ENCODE measurements at regions not wholly inside any gene's neighbourhood (a gene's known extent, or its start where the extent isn't known, plus 50 kb on each side); places are given as distances from the start of the nearest gene placed in this dataset.

GRCh38 chr3:124246376-124246775 lies 254.5 kb upstream of the ROPN1 start:
- no peak for DNase-seq (ENCODE audit: low read depth)

GRCh38 chr3:124246949-124247348 lies 255.0 kb upstream of the ROPN1 start:
- peak; percentile 15 for DNase-seq (ENCODE audit: low read depth)

GRCh38 chr3:124248471-124249028 lies 256.6 kb upstream of the ROPN1 start:
- DNase-seq (ENCODE audit: low read depth) = peak; percentile 80

DNA sequence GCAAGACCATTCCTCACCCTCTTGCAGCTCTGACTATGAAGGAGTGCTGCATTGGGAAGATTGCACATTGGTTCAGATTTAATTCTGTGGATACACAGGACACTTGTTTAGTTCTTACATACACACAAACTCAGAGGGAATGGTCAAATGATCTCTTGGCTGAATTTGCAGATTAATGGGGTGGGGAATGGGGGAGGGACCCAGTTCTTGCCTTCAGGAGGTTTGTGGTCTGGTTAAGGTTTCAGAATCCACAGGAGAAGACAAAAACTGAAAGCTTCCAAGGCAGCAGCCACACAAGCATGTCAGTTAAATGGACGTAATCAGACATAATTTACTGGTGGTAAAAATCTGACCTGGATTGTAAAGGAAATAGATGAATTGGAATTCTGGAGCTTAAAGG lies 257.1 kb upstream of the ROPN1 start:
- no peak for DNase-seq (ENCODE audit: low read depth)

GRCh38 chr3:124250053-124250452 lies 258.1 kb upstream of the ROPN1 start:
- no peak for DNase-seq (ENCODE audit: low read depth)

GRCh38 chr3:124256156-124256555 lies 264.2 kb upstream of the ROPN1 start:
- no peak for DNase-seq (ENCODE audit: low read depth)

- DNase-seq (ENCODE audit: low read depth) = no peak
Observed at GRCh38 chr3:124256599-124256998, 264.7 kb upstream of the ROPN1 start.

DNA sequence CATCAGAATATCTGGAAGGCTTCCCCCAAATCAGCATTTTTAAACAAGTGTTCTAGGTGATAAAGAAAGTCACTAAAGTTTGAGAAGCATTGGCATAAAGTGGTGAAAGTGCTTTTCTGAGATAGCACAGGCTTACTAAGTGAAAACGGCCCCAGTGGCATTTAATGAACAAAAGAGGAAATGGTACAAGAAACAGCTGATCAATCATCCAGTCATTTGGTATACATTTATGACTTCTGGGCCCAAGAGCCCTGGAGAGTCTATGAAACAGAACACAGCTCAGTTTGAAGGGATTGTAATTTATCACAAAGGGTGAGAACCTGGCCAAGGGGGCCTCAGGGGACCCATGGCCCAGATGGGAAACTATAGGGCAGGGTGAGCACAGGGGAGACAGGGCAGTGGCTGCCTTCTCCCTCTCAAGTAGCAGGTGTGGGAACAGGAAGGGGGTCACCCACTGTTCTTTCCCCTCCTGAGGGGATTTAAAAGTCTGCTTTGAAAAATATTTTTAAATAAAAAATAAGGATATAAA lies 265.5 kb upstream of the ROPN1 start:
- no peak for DNase-seq (ENCODE audit: low read depth)

GRCh38 chr3:124258057-124258500 lies 266.2 kb upstream of the ROPN1 start:
- DNase-seq (ENCODE audit: low read depth) = peak; percentile 61

DNA sequence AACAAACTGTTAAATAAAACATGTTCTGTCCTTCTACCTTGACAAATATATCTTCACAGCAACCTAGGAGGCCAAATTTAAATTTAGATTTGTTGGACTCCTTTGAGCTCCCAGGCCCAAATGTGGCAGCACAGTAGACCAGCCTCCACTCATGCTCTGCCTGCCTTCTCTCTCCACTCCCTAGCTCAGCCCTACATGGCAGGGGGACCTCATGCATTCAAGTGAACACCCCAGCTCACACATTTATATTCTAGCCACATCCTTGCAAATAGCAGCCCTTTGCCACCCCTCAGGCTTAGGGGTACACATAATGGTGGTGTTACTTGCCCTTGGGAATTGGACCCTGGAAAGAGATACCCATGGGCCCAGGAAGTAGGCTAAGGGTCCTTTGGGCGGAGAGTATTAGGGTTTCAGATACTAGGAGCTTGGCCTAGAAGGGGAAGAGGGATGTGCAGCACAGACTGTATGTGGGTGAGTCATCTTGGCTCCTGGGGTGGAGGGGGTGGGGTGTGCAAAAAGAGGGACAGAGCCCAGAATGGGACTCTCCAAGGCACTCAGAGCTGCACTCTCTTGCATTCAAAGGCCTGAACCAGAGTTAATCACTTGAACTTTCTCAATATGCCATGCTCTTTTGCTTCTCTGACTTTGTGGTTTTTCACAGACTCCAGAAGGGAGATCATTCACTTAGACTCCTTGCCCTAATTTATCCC lies 268.4 kb upstream of the ROPN1 start:
- DNase-seq (ENCODE audit: low read depth) = peak; percentile 82

DNA sequence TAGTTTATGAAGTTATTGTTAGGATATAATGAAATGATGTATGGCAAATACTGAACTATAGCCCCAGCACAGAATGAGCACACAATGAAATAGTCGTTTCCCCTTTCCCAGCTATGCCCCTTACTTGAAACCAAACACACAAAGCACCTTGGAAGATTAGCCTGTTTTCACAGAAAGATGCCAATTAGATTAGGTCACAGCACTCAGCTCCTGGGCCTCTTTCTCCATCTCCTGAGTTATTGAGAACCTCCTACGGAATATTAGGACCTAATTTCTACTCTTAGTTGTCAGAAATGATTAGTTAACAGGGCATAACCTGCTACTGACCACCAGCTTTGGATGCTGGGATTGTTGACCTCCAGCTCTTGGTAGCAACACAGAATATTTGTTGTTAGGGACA lies 269.4 kb upstream of the ROPN1 start:
- peak; percentile 51 for DNase-seq (ENCODE audit: low read depth)

GRCh38 chr3:124263168-124263567 lies 271.2 kb upstream of the ROPN1 start:
- peak; percentile 96 for DNase-seq (ENCODE audit: low read depth)

GRCh38 chr3:124264346-124264745 lies 272.4 kb upstream of the ROPN1 start:
- DNase-seq (ENCODE audit: low read depth) = no peak

- DNase-seq (ENCODE audit: low read depth) = no peak
Observed at GRCh38 chr3:124266487-124266886, 274.6 kb upstream of the ROPN1 start.

DNA sequence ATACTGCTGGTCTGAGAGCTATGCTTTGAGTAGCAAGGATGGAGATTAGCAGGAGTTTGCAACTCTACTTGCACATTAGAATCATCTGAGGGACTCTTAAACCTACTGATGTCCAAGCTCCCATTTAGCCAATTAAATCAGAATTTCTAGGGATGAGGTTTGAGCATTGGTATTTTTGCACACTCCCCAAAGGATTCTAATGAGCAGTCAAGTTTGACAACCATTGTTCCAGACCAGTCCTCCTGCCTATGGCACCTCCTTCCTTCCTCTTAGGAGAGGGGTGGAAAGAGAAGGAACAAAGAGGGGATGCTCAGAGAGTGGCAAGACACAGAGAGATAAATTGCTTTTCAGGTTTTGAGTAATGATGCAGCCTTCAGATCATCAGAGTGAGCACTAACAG lies 275.5 kb upstream of the ROPN1 start:
- no peak for DNase-seq (ENCODE audit: low read depth)

DNA sequence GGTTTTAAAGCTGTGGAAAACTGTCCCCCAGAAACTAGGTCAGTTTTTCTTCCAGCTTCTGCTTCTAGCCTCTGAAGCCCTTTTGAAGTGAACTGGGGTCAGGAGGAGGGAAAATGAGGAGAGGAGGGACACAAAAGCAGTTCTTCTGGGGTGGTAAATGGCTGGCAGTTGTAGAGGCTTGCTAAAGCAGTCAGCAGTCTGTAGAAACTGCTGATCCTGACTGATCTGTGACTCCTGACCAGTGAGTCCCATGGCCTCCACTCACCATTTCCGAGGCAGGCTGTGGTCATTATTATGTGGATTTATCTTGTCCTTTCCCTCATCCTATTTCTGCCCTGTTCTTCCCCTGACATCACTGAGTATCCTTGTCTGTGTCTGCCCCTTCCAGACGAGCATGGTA lies 276.4 kb upstream of the ROPN1 start:
- DNase-seq (ENCODE audit: low read depth) = no peak

DNA sequence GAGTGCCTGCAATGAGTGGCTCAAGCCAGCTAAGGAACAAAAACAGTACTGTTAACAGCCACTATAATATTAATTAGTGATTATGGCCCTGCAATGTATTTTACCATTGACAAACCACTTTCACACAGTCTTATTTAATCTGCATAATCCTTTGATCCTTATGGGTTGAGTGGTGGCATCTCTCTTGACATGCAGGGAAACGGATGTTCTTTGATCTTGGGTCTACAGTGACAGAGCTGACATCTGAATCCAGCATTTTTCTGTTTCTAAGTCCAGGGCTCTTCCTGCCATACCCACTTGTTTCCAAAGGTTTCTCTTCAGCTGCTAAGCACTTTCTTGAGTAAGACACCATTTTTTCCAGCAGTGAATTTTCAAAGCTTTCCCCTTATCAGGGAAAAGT lies 277.7 kb upstream of the ROPN1 start:
- DNase-seq (ENCODE audit: low read depth) = no peak

DNA sequence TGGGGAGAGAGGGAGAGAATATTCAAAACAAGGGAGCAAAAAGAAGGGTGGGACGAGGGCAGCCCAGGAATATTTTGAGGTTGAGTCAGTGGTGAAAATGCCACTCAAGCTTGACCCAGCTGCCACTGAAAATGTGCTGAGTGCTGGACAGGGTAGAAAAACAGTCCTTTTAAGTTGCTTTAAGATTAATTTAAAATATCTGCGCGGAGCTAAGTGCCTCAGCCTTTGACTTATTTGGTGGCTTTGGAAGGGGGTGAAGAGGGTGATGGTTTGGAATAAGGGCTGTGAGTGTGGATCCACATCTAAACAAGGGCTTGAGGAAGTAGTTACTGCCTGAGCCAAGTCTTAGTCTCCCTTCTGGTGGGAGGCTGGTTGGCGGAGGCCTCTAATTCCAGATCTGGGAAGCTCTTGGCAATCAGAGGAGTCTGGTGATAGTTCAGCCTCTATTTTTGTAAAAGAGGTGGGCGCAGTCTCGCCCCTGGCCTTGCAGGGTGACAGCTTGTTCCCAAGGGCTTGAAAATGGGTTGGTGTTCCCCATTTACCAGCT lies 280.8 kb upstream of the ROPN1 start:
- DNase-seq (ENCODE audit: low read depth) = peak; percentile 12

- no peak for DNase-seq (ENCODE audit: low read depth)
Observed at GRCh38 chr3:124273651-124274050, 281.7 kb upstream of the ROPN1 start.

DNA sequence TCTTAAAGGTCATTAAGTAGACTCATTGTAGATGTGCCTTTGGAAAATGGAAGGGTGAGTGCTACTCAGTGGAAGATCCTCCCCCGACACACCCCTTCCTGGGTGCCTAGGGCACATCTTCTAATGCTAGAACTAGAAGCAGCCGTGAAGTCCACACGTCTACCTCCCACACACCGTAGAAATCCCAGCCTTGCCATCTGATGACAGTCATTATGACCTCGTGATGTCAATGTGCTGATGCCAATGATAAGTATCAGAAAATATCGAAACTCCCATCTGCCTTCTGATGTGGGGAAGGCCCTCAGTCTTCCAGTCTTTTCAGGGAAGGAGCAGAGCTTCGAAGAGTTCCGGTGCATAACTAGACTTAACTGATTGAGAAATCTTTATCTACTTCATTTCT lies 282.1 kb upstream of the ROPN1 start:
- DNase-seq (ENCODE audit: low read depth) = no peak

DNA sequence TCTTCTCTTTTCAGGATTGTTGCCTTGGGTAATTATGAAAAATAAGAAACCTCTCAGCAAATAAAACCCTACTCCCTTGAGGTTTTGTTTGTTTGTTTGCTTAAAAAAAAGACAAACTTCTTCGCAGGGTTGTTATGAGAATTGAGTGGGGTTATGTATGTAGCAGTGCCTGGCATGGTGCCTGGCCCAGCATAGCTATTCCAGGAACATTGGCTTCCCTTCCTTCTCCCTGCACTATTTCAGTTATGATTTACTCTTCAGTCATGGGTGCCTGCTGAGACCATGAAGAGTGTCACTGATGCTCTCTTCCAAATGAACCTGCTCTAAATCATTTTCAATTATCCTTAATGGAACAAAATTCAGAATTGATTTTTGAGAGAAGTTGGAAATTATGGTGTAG lies 283.5 kb upstream of the ROPN1 start:
- no peak for DNase-seq (ENCODE audit: low read depth)

DNA sequence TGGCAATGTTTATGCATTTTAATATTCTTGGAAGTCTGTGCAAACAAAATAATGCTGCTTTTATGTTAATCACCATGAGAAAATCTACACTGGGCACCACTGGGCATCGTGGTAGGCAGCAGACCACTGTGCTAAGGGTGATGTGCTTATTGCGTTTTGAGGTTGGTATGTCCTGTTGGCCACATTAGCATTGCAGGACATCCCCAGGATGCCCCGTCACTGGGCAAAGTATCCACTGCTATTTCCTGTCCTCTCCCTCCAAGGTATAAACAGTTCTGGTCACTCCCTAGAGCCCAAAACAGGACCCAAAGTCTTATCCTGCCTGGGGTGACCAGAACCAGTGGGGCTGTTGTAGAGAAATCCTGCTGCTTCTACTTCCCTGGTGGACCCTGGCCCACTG lies 284.2 kb upstream of the ROPN1 start:
- DNase-seq (ENCODE audit: low read depth) = no peak

DNA sequence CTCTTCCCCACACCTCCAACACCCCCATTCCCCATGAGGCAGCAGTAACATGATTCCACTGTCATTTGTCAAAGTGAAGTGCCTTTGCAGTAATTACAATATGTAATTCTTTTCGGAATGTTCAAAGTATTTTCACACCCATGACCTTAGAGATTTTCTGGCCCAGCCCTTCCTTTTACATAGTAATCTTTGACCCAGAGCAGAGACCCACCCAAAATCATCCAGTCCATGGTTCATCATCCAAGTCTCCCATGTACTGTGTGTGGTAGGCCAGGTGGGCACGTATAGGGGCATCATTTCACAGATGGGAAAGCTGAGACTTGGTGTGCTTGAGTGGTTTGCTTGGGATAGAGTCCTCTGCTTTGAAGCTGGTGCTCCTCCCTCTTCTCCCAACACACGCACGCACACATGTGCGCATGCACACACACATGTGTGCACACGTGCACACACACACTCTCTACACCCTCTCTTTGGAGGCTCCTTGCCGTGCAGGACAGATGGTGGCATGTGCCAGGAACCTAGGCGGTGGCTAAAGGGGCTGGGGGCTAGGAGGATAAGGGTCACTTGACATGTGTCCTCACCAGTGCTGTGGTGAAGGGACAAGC lies 284.7 kb upstream of the ROPN1 start:
- DNase-seq (ENCODE audit: low read depth) = no peak
